ENCODE measurements at regions not wholly inside any gene's neighbourhood (a gene's known extent, or its start where the extent isn't known, plus 50 kb on each side); places are given as distances from the start of the nearest gene placed in this dataset.

- in situ Hi-C loops (cut with MboI; ENCODE audit: low pct_unique_long_range_greater_than_20kb, low sequenced_read_pairs, unreplicated experiment) = no loop called here
- DNase-seq (ENCODE audit: low spot score) = no peak
- TF ChIP-seq, protein P1, sequence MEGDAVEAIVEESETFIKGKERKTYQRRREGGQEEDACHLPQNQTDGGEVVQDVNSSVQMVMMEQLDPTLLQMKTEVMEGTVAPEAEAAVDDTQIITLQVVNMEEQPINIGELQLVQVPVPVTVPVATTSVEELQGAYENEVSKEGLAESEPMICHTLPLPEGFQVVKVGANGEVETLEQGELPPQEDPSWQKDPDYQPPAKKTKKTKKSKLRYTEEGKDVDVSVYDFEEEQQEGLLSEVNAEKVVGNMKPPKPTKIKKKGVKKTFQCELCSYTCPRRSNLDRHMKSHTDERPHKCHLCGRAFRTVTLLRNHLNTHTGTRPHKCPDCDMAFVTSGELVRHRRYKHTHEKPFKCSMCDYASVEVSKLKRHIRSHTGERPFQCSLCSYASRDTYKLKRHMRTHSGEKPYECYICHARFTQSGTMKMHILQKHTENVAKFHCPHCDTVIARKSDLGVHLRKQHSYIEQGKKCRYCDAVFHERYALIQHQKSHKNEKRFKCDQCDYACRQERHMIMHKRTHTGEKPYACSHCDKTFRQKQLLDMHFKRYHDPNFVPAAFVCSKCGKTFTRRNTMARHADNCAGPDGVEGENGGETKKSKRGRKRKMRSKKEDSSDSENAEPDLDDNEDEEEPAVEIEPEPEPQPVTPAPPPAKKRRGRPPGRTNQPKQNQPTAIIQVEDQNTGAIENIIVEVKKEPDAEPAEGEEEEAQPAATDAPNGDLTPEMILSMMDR (IDR thresholded peaks at IDR 0.05; ENCODE audit: extremely low read depth, insufficient read depth, missing control alignments) = no peak
These were observed 80.9 kb upstream of the ABCB5 start for GRCh38 chr7:20534543-20534942.

GRCh38 chr7:20535541-20535940, 79.9 kb upstream of the ABCB5 start:
- no peak for DNase-seq (ENCODE audit: low spot score)
- in situ Hi-C loops (cut with MboI; ENCODE audit: low pct_unique_long_range_greater_than_20kb, low sequenced_read_pairs, unreplicated experiment) = no loop called here
- TF ChIP-seq, protein P1 (IDR thresholded peaks at IDR 0.05; ENCODE audit: extremely low read depth, insufficient read depth, missing control alignments) = no peak

- in situ Hi-C loops (cut with MboI; ENCODE audit: low pct_unique_long_range_greater_than_20kb, low sequenced_read_pairs, unreplicated experiment) = no loop called here
- DNase-seq (ENCODE audit: low spot score) = no peak
- TF ChIP-seq, protein P1 (IDR thresholded peaks at IDR 0.05; ENCODE audit: extremely low read depth, insufficient read depth, missing control alignments) = no peak
These were observed 76.3 kb upstream of the ABCB5 start for GRCh38 chr7:20539201-20539600.

GRCh38 chr7:20541608-20542349, 73.7 kb upstream of the ABCB5 start:
- in situ Hi-C loops (cut with MboI; ENCODE audit: low pct_unique_long_range_greater_than_20kb, low sequenced_read_pairs, unreplicated experiment) = no loop called here
- TF ChIP-seq, protein P1 (IDR thresholded peaks at IDR 0.05; ENCODE audit: extremely low read depth, insufficient read depth, missing control alignments) = no peak
- DNase-seq (ENCODE audit: low spot score) = peak; percentile 16

GRCh38 chr7:20542594-20542993, 72.9 kb upstream of the ABCB5 start:
- in situ Hi-C loops (cut with MboI; ENCODE audit: low pct_unique_long_range_greater_than_20kb, low sequenced_read_pairs, unreplicated experiment) = no loop called here
- TF ChIP-seq, protein P1 (IDR thresholded peaks at IDR 0.05; ENCODE audit: extremely low read depth, insufficient read depth, missing control alignments) = no peak
- no peak for DNase-seq (ENCODE audit: low spot score)

DNA sequence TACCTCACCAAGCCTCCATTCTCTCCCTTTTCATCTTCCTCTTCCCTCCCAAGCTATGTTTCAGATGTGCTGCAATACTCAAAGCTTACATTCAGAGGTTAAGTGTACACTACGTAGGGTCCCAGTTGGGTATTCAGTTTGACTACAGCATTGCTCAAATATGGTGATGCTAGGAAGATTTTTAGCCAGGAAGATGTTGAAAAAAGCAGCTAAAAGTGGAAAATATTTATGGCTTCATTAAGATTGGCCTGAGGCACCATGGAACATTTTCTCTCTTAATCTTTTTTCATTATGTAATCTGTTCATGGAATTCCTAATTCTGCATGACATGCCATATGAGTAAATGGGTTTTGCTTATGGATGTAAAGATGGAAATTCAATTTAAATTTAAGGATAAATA, 72.0 kb upstream of the ABCB5 start:
- TF ChIP-seq, protein P1 (IDR thresholded peaks at IDR 0.05; ENCODE audit: extremely low read depth, insufficient read depth, missing control alignments) = no peak
- in situ Hi-C loops (cut with MboI; ENCODE audit: low pct_unique_long_range_greater_than_20kb, low sequenced_read_pairs, unreplicated experiment) = no loop called here
- DNase-seq (ENCODE audit: low spot score) = no peak
